ENCODE measurements at regions not wholly inside any gene's neighbourhood (a gene's known extent, or its start where the extent isn't known, plus 50 kb on each side); places are given as distances from the start of the nearest gene placed in this dataset.
"Not testable (repeated sequence)": the region's sequence is repeated elsewhere in the genome, so short reads cannot be mapped to it uniquely, and the experiment has no call there.

DNA sequence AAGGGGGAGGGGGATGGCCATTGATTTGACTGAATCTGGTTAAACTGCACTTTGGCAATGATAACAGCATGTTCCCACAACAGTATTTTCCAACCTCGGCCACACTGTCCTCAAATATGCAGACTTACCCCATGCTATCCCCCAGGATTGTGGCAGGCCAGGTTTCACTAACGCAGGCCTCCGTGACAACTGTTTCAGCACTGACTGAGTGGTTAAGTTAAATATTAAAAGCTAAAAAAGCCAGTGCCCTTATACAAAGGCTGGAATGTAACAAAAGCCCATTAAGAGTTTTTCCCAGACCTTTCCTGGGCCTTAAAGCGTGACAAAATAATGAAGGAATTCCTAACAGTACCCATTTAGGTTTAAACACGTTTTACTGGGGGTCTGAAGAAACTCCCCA lies 202.9 kb downstream of the USP25 start:
- DNase-seq: peak; percentile 53

DNA sequence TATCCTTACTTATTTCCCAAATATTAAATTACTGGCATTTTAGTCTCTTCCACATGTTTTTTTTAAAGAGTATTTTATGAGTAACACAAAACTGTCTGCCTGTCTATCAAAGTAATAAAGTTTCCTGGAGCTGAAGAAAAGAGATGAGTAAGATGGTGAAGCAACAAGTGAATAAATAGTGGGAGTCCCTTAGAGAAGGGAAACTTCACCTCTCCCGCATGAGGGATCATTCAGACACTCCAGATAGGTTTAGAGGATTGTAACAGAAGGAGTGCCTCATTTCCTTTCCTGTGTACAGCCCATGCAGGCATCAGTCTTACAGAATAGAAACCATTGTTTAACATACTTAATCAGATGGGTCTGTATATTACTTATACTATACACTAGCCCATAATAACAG lies 205.7 kb downstream of the USP25 start:
- no peak for DNase-seq

DNA sequence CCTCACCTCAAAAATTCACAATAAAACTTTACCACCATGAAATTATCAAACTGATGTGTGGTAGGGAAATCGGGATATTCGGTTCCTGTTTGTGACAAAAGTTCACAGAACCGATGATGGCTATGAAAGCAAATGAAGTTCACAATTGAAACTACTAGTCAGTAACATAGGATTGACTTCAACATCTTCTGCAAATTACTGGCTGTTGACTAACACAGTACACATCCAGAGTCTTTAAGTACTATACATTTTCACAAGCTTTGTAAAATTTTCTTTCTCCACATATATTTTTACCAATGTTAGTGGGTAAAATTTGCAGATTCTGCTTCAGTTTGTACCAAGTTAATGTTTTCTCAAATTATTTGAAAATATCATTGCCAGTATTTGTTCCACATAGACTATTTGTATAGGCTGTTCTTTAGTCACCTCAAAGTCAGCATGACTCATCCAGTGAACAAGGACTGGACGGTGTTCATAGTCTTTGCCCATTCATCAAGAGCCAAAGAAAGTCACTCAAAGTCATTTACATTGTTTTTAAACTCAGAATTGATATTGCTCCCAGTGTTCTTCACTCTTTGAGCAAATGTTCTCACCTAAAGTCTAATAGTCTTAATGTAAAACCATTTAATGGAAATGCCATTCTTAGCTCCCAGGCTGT lies 213.4 kb downstream of the USP25 start:
- DNase-seq: no peak

DNA sequence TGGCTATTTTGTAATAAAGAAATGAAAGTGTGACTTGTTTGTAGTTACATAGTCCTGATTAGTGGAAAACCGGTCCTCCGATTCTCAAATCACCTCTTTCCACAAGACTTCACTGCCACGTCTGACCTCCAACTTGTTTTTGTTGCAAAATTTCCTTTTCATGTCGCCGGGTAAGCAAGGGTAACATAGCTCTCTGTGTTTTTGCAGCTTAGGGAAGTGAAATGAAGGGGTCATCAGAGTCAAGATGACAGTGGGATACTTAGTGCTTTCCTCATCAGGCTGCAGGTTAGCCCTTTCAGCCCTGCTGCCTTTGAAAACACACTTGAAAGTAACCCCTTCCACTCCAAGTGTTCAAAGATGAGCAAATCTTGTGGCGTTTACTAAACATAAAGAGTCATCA lies 217.9 kb downstream of the USP25 start:
- DNase-seq: no peak

DNA sequence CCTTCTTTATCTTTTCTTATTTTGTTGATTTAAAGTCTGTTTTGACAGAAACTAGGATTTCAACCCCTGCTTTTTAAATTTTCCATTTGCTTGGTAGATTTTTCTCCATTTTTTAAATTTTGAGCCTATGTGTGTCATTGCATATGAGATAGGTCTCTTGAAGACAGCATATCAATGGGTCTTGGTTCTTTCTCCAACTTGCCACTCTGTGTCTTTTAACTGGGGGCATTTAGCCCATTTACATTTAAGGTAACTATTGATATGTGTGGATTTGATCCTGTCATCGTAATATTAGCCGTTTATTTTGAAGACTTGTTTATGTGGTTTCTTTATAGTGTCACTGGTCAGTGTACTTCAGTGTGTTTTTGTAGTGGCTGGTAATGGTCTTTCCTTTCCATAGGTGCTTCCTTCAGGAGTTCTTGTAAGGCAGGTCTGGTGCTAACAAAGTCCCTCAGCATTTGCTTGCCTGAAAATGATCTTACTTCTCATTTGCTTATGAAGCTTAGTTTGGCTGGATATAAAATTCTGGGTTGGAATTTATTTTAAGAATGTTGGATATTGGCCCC lies 223.9 kb downstream of the USP25 start:
- DNase-seq: no peak

DNA sequence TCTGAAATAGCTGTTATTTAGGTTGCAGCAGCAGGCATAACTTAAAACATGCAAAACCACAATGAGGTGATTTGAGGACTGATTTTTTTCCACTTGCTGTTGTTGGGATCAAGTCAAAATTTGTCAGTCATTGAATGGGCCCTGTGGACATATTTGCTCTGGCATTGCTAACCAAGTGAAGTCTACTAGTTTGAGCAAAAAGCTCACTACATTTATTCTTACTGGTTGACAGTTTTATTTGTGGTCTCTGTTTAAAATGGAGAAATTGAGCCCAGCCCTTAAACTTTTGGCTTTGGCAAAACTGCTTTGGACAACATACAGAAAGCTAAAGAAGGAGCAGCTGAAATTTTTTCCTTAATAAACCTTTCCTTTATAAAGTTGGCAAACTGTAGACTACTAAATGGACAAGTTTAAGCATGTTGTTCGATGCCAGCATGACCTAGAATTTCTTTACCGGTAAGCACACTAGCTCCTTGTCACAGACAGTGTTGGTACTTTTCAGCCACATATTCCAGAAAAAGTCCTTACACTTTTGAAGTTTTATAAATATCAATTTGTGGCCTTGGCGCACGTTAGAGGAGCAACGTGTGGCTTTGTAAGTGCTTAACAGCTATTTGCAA lies 234.6 kb downstream of the USP25 start:
- DNase-seq: no peak

DNA sequence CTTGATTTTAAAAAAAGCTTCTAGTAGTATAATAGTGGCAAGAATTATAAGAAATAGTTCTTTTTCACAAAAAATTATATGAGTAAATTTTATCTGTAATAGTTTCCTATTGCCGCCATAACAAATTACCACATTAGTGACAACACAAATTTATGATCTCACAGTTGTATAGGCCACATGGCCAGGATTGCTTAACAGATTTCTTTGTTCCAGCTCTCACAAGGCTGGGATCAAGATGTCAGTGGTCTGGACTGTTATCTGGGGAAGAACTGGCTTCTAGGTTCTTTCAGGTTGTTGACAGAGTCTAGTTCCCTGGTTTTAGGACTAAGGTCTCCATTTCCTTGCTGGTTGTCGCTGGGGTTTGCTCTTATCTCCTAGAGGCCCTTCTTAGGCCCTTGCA lies 236.4 kb downstream of the USP25 start:
- no peak for DNase-seq

DNA sequence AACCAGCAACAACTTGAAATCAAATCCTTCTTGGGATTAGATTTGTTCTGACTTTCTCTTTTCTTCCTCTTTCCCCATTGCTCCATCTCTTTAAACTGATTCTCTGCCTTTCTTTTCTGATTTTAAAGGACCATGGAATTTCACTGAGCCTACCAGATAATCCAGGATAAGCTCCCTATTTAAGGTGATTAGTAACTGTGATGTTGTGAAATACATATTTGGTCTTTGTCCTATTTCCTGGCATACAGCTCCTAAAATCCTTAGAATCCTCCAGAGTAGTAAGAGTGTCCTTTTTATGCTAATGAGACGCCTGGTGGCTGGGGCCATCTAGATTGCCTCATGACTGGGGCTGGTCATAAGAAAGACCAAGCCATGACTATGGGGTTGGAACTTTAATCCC lies 236.9 kb downstream of the USP25 start:
- no peak for DNase-seq

DNA sequence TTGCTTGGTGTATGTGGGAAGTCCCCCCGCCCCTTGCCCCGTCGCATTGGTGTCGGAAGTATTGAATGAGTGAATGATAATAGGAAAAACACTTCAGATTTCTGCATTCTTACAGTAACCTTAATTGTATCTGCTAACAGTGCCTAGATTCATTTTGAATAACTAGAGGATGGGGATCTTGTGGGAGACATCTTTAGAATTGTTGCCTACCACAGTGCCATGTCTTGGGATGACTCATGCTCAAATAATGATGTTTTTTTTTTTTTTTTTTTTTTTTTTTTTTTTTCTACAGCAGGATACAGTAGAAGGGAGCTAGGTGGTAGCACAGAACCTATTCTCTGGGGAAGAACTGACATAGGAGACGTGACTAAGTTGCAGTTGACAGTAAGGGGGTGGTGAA lies 237.9 kb downstream of the USP25 start:
- DNase-seq: peak; percentile 62

DNA sequence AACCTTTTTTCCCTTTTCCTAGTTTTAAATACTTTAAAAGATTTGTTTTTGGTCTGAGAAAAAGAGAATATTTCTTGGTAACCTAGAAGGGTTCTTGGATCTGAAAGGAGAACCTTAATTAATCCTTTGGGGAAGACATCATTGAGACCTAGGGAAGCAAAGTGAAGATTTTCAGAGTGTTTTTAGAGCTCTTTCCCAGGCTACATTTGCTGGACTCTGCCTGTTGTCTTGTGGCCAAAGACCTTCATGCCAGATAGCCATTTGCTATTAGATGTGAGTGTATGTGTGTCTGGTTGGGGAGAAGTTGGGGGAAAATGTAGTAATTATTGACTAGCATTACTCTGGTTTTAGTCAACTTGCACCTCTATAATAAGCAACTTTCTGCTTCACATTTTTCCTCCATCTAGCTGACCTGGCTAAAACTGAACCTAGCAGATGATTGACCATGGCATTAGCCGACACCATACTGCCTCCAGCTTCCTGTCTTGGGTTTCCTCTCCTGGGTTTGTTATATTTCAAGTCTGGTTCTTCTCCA lies 239.1 kb downstream of the USP25 start:
- no peak for DNase-seq

DNA sequence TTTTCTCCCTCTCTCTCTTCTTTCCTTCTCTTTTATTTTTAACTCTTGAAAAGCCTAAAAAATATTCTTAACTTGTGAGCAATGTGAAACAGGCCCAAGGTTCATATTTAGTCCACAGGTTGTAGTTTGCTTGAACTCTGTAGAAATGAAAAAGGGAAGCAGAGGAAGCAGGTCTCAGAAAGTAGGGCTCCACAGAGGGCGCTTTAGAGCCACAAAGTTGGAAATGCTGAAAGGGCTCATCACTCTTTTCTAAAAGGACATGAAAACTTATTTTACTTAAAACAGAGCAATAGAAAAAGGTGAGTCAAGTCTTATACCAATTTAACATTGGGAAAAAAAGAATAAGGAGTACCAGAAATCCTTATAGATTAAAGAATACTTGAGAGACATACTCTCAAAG lies 247.0 kb downstream of the USP25 start:
- DNase-seq: no peak

DNA sequence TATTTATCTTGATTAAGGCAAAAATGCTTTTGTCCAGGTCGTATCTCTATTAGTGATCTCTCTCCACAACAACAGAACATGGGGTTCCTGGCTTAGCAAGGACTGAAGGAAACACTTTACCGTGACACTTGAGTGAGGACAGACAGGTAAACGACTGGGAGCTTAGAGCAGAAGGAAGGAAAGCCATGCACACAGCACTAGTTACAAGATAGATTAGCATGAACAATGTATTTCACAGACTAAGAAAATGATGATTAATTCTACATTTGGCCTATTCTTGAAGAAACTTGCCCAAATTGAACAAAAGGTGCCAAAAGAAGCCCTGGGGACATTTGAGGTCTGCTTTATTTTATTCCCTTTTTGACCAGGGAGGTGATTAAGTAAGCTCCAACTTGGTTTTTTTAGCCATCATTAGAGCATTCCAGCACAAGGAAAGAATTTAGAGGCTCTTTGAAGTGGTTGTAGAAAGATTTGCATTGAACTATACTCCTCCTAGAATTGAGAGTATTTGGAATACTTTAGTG lies 248.5 kb downstream of the USP25 start:
- DNase-seq: peak; percentile 63

DNA sequence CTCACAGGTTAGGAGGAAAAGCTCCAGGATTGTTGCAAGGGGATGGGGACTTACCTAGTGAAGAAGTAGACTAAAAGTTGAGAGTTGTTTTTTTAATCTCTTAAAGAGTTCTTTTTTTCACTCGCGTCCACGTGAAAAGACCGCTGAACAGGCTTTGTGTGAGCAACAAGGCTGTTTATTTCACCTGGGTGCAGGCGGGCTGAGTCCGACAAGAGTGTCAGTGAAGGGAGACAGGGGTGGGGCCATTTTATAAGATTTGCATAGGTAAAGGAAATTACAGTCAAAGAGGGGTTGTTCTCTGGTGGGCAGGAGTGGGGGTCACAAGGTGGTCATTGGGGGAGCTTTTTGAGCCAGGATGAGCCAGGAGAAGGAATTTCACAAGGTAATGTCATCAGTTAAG lies 249.7 kb downstream of the USP25 start:
- DNase-seq: not testable (repeated sequence)

DNA sequence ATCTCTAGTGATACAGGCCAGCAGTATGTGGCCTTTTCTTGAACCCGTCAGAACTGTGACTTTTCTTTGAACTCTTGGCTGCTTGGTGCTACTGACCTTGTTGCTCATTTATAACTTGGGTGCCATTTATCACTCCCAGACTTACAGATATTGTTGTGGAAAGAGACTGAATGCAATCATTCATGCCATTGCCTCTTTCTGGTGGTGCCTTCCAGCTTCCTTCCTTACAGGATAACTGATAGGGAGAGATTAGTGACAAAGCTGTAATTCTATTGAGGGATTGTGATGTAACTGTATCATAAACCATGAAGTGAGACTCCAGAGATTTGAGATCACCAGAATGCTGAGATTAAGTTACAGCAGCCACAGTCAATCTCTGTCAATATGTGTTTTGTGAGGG lies 256.5 kb downstream of the USP25 start:
- no peak for DNase-seq

DNA sequence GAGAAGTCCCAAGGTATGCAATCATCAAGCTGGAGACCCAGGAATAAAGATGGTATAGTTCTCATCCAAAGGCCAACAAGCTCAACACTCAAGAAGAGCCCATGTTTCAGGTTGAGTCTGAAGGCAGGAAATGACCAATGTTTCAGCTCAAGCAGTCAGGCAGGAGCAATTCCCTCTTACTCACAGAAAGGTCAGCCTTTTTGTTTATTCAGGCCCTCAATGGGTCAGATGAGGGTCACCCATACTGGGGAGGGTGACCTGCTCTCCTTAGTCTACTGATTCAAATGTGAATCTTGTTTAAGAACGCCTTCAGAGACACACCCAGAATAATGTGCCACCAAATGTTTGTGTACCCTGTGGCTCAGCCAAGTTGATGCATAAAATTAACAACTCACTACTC lies 262.4 kb downstream of the USP25 start:
- no peak for DNase-seq

DNA sequence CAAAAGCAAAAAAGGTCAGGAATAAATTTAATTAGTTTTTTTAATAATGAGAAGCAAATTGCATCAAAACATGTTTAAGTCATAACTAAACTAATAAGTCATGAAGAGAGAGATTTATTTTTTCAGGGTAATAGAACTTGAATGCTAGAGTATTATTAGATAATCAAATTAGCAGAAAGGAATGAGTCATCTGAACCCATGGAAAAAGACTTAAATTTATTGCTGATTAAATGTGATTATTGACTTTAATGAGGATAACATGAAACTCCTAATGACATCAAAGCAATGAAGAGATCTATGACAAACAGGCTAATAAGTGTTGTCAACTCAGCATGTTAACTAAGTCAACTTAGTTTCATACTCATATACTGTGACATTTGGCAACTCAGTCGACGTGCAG lies 264.2 kb downstream of the USP25 start:
- DNase-seq: no peak

DNA sequence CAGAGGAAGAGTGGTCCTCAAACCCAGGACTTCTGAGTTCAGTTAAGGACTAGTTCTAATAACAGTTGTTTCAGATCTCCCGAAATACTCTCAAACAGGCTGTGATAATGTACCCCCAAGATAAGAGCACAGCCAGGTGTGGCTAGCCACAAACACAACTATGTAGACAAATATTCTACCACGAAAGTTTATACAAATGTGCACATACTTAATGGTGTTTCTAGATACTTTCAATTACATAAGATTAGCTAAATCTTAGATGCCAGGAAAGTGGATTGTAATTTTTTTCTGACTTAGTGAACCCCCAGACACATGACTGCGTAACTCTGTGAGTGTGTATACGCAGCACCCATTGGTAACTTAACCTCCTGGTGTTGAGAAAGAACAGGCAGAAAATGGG lies 270.0 kb downstream of the USP25 start:
- DNase-seq: no peak

DNA sequence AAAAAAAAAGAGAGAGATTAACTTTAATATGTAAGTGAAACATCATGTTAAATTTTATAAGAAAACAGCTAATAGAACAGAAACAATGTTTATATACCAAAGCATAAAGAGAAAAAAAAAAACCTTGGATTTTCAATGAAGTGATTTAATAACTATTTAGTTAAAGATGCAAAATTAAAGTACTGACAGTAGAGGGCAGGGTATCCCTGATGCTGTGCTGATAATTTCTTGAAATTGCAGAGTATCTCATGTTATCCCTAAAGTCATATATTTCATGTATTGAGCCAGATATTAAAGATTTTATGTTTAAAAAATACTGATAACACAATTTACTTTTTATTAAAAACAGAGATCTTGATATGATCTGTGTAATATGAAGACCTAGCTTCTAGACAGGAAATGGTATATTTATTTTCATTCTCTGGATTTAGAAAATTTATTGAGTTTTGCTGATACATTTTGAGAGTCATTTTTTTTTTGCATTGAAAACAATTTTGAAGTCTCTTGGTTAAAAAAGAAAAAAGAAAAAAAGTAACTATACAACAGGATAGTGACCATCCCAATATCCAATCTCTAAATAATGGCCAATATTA lies 273.2 kb downstream of the USP25 start:
- peak; percentile 54 for DNase-seq

DNA sequence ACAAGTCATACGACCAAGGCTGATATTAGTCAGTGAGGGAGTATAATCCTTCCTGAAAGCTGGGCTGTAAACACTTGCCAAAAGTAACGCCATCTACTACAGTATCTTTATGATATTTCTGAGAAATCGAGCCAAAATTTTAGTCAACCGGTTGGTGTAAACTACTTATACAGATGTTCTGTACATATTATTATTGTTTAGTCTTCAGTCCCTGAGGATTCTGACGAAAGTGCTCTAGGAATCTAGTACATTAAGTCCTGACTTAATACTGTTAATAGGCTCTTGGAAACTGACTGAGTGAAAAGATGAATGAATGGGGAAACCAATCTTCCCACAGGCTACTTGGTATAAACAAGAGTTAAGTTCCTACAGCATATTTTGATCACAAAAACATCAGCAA lies 274.3 kb downstream of the USP25 start:
- no peak for DNase-seq

DNA sequence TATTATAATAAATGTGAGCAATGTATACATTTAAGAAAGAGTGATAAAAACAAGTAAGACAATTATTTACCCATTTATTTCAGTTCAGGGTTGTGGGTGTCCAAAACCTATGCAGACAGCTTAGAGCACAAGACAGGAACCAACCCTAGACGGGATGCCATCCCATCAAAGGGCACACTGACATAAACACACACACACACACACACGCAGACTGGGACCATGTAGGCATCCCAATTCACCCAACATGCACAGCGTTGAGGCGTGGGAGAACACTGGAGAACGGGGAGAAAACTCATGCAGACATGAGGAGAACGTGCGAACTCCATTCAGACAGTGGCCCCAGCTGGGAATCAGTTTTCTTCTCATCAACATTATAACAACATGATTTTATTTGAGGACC lies 274.7 kb downstream of the USP25 start:
- no peak for DNase-seq

DNA sequence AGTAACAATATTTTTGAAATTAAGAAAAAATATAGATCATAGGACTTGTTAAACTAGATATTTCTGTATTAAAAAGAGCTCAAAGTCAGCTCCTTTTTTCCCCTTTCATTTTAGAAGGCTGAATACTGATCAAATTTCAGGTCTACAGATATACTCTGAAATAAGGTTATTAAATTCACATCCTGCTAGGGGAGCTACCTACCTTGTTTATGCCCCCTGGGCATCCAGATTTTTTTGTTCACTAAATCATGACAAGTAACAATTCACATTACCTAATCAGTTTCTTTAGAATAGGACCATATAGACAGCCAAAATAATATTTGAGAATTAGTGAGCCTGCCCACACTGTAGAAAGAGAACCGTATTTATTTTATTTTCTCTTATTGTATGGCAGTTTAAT lies 276.2 kb downstream of the USP25 start:
- DNase-seq: no peak

DNA sequence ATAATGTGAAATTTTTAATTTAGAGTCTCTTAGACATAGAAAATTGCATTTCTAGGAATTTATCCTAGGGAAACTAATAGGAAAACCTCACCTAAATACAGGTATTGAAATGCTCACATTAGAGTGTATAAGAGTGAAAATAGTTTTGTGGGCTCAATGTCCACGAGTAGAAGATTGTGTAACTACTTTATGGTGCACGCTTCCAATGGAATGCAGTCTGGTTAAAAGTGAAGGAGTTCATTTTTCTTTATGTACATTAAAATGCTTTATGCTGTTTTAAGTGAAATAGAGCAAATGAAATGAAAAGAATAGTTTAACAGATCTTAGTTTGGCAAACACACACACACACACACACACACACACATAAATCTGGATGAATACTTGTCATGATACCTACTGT lies 278.2 kb downstream of the USP25 start:
- peak; percentile 34 for DNase-seq

DNA sequence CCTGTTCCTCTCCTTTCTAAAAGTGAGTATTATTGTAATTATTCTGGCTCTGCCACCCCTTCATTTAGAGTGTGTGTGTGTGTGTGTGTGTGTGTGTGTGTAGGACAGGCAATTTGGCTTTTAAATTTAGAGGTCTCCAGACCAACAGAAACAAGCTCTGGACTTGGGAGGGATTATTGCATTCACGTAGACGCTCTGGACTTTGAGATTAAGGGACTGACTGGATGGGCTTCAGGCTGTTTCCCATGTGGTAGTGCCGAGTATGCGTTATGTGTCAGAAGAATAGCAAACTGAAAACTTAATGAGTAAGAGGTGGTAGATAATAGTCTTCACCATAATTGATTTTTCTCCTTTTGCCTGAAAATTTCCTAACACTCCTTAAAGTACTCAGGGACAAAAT lies 281.9 kb downstream of the USP25 start:
- DNase-seq: no peak

DNA sequence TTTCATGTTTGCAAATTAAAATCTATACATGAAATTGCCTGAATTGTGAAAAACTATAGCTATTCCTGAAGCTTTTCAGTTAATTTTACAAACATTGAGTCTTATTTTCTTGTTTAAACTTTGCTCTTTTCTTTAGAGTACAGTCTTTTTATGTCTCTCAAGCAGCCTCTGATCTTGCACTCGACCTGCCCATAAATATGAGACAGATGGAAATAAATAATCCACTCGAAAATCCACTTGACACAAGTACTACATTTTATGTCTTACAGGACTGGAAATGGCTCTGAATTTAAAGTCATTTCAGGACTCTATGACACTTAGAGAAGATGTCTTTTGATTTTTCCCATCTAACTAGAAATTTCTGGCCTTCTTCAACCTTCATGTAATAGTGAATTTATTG lies 283.8 kb downstream of the USP25 start:
- no peak for DNase-seq
